Activated CD4-positive, alpha-beta T cell treated with anti-CD3 and anti-CD28 coated beads, Interleukin-2, amount 10 ng/mL, durations not matched to agents 24 days and 14 days (primary cell): ENCODE measurements at regions not wholly inside any gene's neighbourhood (a gene's known extent, or its start where the extent isn't known, plus 50 kb on each side); places are given as distances from the start of the nearest gene placed in this dataset.

Source experiments
- DNase-seq: peaks from one replicate; pipeline ENCODE4 v3.0.0; 2022
- H3K27ac Mint-ChIP-seq: one replicate; pipeline ENCODE4 v1.8.0; 2022; ENCODE audit warnings: mild to moderate bottlenecking, mixed read lengths
- H3K27me3 Mint-ChIP-seq: one replicate; pipeline ENCODE4 v1.8.0; 2022; ENCODE audit warnings: mixed read lengths
- H3K36me3 Mint-ChIP-seq: one replicate; pipeline ENCODE4 v1.8.0; 2022; ENCODE audit warnings: low read depth, mild to moderate bottlenecking, mixed read lengths
- H3K4me1 Mint-ChIP-seq: one replicate; pipeline ENCODE4 v1.8.0; 2021; ENCODE audit warnings: mixed read lengths
- H3K4me3 Mint-ChIP-seq: one replicate; pipeline ENCODE4 v1.8.0; 2022; ENCODE audit warnings: mild to moderate bottlenecking, moderate library complexity, mixed read lengths
- H3K9me3 Mint-ChIP-seq: one replicate; pipeline ENCODE4 v1.8.0; 2021; ENCODE audit warnings: mixed read lengths
- intact Hi-C: fragments of 100-400 bp; cut with micrococcal nuclease; formaldehyde crosslinking; loops from one replicate; pipeline ENCODE4 v1.15.1; 2023

GRCh38 chr4:186807808-186808629 lies 84.4 kb upstream of the FAT1 start:
- no peak overlapping the region for H3K4me3 Mint-ChIP-seq
- H3K9me3 Mint-ChIP-seq: no peaks in the 10 kb centered on the region
- no peaks in the 10 kb centered on the region for H3K36me3 Mint-ChIP-seq
- H3K4me1 Mint-ChIP-seq: no peaks in the 10 kb centered on the region
- H3K27me3 Mint-ChIP-seq: no peaks in the 10 kb centered on the region
- H3K27ac Mint-ChIP-seq: no peak overlapping the region
- intact Hi-C loops: no loop called here
- peak; percentile 21 for DNase-seq

DNA sequence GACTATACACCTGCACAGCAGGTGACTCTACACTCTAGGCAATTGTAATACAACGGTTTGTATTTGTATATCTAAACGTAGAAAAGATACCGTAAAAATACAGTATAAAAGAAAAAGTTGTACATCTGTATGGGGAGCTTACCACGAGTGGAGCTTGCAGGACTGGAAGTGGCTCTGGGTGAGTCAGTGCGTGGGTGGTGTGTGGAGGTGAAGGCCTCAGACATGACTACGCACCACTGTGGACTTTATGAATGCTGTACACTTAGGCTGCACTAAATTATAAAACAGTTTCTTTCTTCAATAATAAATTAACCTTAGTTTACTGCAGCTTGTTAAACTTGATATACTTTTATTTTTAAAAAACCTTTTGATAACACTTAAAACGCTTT lies 85.0 kb upstream of the FAT1 start:
- Mint-ChIP-seq H3K36me3 (no peaks in the 10 kb centered on the region), H3K27ac (no peak overlapping the region), H3K4me3 (no peak overlapping the region), H3K9me3 (no peaks in the 10 kb centered on the region), H3K27me3 (no peaks in the 10 kb centered on the region), H3K4me1 (no peaks in the 10 kb centered on the region)
- DNase-seq: no peak
- intact Hi-C loops: no loop called here

- Mint-ChIP-seq H3K36me3 (no peaks in the 10 kb centered on the region), H3K4me3 (no peak overlapping the region), H3K4me1 (no peaks in the 10 kb centered on the region), H3K27me3 (no peaks in the 10 kb centered on the region), H3K9me3 (no peaks in the 10 kb centered on the region), H3K27ac (no peak overlapping the region)
- intact Hi-C loops: no loop called here
- no peak for DNase-seq
These were observed 85.4 kb upstream of the FAT1 start for GRCh38 chr4:186809070-186809469.

DNA sequence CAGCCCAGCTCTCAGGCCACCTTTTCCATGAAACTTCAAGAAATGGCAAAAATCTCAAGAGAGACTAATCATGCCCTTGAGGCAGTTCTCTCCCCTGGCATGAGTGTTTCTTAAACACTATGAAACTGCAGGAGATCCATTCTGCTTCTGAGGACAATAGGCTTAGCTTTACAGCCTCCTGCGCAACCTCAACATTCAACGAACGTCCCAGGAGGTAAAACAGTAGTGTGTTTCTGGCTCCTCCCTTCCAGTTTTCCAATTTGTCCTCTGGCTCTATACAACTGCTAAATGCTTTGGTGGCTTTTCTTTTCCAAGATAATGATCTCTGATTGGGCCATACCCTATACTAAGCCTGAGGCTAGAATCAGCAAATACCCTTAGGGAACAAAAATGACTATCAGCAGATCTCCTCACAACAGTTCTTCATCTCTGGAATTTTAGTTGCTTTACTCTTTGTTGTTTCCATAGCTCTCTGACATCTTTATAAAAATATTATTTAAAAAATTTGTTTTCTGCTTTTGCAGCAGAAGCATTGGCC lies 87.0 kb upstream of the FAT1 start:
- intact Hi-C loops: no loop called here
- no peaks in the 10 kb centered on the region for H3K27me3 Mint-ChIP-seq
- no peaks in the 10 kb centered on the region for H3K36me3 Mint-ChIP-seq
- no peak for DNase-seq
- H3K4me1 Mint-ChIP-seq: no peaks in the 10 kb centered on the region
- no peaks in the 10 kb centered on the region for H3K9me3 Mint-ChIP-seq
- no peak overlapping the region for H3K4me3 Mint-ChIP-seq
- no peak overlapping the region for H3K27ac Mint-ChIP-seq

DNA sequence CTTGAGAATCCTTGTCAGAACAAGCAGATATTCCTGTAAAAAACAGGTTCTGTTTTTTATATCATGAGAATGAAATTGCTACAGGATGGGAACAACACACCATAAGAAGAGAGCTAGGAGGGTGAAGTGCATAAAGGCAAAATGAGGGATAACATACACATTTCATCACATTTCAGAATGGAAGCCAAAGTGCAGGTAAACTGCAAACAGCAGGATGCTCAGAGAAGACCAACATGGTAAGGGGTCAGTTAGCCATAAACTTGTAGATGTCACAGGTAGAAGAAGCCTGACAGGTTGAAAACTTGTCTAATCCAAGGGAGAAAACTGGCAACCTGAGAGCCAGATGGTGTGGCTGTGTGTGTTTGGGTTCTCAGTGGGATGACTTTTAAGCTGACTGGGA lies 88.9 kb upstream of the FAT1 start:
- intact Hi-C loops: no loop called here
- H3K36me3 Mint-ChIP-seq: no peaks in the 10 kb centered on the region

GRCh38 chr4:186813377-186814068 lies 89.9 kb upstream of the FAT1 start:
- Mint-ChIP-seq H3K27ac (no peak overlapping the region), H3K27me3 (no peaks in the 10 kb centered on the region), H3K36me3 (no peaks in the 10 kb centered on the region), H3K9me3 (no peaks in the 10 kb centered on the region), H3K4me3 (no peak overlapping the region), H3K4me1 (no peaks in the 10 kb centered on the region)
- intact Hi-C loops: no loop called here
- no peak for DNase-seq

More for the DNA sequence above, 88.9 kb upstream of the FAT1 start:
- H3K27ac Mint-ChIP-seq: no peak overlapping the region
- H3K27me3 Mint-ChIP-seq: no peaks in the 10 kb centered on the region
- H3K4me3 Mint-ChIP-seq: no peak overlapping the region
- no peaks in the 10 kb centered on the region for H3K9me3 Mint-ChIP-seq
- no peaks in the 10 kb centered on the region for H3K4me1 Mint-ChIP-seq
- no peak for DNase-seq

DNA sequence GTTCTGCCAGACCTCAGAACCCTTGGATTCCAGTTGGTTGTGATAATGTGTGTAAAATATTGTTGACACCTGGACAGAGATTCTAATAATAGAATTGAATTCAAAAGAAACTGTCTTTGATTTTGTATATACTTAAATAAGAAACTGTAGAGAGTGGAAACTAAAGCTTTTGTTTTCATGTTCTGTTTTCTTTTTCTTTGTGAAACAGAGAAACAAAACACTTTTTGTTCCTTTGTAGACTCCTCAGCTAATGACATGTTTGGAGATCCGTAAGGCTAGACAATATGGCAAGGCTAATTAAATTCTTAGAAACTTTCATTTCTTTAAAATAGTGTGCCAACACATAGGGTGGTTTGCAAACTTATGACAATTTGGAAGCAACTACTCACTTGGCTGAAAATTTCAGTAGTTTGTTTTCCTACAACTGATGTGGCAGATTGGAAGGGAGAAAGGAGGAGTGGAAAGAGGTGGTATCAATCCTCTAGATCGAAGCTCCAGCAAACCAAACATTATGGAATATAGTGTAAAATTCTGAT lies 90.9 kb upstream of the FAT1 start:
- no peak overlapping the region for H3K27ac Mint-ChIP-seq
- intact Hi-C loops: no loop called here
- no peak overlapping the region for H3K4me3 Mint-ChIP-seq
- H3K4me1 Mint-ChIP-seq: no peaks in the 10 kb centered on the region
- no peaks in the 10 kb centered on the region for H3K36me3 Mint-ChIP-seq
- DNase-seq: no peak
- no peaks in the 10 kb centered on the region for H3K27me3 Mint-ChIP-seq
- no peaks in the 10 kb centered on the region for H3K9me3 Mint-ChIP-seq

DNA sequence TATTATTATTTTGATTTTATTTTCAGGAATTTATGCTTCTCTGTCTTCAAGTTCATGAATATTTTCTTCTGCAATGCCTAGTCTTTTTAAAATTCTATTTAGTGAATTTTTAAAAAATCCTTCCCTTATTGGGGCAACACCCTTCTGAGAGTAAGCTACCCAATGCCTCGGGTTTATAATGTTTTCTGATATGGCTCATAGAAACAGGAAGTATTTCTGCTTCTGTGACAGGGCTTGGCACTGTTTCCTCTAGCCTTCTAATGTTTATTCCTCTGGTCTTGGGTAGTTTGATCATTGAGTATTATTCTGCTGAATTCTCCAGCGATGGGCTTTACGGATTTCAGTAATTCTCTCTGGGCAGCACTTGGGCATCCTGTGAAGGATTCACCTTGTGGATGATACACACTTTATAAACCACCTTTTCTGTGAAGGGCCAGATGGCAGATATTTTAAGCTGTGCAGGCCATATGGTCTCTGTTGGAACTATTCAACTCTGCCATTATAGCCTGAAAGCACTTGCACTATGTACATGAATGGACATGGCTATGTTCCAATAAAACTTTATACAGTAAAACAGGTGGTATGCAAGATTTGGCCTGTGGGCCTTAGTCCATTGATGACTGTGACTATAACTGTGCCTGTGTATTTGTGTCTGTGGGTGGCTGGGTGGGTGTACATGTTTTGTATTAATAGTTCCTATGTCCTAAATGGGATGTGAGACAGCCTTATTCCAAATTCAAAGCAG lies 95.9 kb upstream of the FAT1 start:
- Mint-ChIP-seq H3K36me3 (no peaks in the 10 kb centered on the region), H3K27ac (no peak overlapping the region), H3K27me3 (no peaks in the 10 kb centered on the region), H3K9me3 (no peaks in the 10 kb centered on the region), H3K4me3 (no peak overlapping the region), H3K4me1 (no peaks in the 10 kb centered on the region)
- intact Hi-C loops: no loop called here
- no peak for DNase-seq

DNA sequence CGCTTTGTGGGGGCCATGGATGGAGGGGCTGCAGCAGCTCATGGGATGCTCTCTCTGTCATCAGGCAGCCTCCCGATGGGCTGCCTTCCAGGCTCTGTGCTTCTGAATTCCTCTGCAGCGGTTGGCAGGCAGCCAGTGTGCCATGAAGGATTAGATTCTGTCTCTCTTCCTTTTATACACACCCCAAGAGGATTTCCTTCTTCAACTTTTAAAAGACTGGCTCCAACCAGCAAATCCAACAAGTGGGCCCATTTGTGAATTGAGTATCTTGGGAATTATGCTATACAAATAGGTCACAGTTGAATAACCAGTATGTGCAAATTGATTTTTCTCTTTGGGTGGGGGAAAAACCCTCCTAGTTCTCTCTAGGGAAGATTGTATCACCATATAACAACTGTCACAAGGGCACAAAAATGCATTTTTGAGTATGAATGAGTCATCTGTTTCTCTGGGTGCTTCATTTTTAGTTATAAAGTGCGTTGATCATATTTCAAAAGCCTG lies 96.8 kb upstream of the FAT1 start:
- Mint-ChIP-seq H3K27me3 (no peaks in the 10 kb centered on the region), H3K4me1 (no peaks in the 10 kb centered on the region), H3K27ac (no peak overlapping the region), H3K36me3 (no peaks in the 10 kb centered on the region), H3K9me3 (no peaks in the 10 kb centered on the region), H3K4me3 (no peak overlapping the region)
- intact Hi-C loops: no loop called here
- no peak for DNase-seq

DNA sequence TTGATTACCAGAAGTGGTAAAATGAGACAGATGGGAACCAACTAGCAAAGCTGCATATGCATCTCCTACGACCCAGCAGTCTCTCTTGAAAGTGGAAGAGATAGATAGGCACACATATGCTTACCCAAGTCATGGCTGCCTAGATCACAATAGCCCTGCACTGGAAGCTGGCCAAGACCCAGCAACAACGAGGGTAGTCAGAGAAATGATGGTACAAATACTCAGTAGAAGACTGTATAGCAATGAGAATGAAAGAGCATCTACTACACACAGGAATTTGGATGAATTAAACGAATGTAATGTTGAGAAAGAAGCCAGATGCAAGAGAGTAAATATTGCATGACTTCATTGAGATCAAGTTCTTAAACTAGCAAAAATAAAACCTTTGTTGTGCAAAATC lies 100.3 kb upstream of the FAT1 start:
- Mint-ChIP-seq H3K27me3 (no peaks in the 10 kb centered on the region), H3K36me3 (no peaks in the 10 kb centered on the region), H3K4me1 (no peaks in the 10 kb centered on the region), H3K4me3 (no peak overlapping the region), H3K27ac (no peak overlapping the region), H3K9me3 (no peaks in the 10 kb centered on the region)
- DNase-seq: no peak
- intact Hi-C loops: no loop called here

- Mint-ChIP-seq H3K4me3 (no peak overlapping the region), H3K9me3 (no peaks in the 10 kb centered on the region), H3K36me3 (no peaks in the 10 kb centered on the region), H3K27me3 (no peaks in the 10 kb centered on the region), H3K27ac (no peak overlapping the region), H3K4me1 (no peaks in the 10 kb centered on the region)
- no peak for DNase-seq
- intact Hi-C loops: no loop called here
These were observed 101.4 kb upstream of the FAT1 start for GRCh38 chr4:186825069-186825468.

GRCh38 chr4:186826006-186826405 lies 102.3 kb upstream of the FAT1 start:
- Mint-ChIP-seq H3K27ac (no peak overlapping the region), H3K27me3 (no peaks in the 10 kb centered on the region), H3K4me1 (no peaks in the 10 kb centered on the region), H3K4me3 (no peak overlapping the region), H3K36me3 (no peaks in the 10 kb centered on the region), H3K9me3 (no peaks in the 10 kb centered on the region)
- no peak for DNase-seq
- intact Hi-C loops: no loop called here

GRCh38 chr4:186826846-186827533 lies 103.3 kb upstream of the FAT1 start:
- no peaks in the 10 kb centered on the region for H3K36me3 Mint-ChIP-seq
- no peaks in the 10 kb centered on the region for H3K27me3 Mint-ChIP-seq
- no peak overlapping the region for H3K27ac Mint-ChIP-seq
- no peak for DNase-seq
- H3K4me1 Mint-ChIP-seq: no peaks in the 10 kb centered on the region
- intact Hi-C loops: no loop called here
- H3K4me3 Mint-ChIP-seq: no peak overlapping the region
- no peaks in the 10 kb centered on the region for H3K9me3 Mint-ChIP-seq
